HG02870 (cell line): ENCODE measurements at regions not wholly inside any gene's neighbourhood (a gene's known extent, or its start where the extent isn't known, plus 50 kb on each side); places are given as distances from the start of the nearest gene placed in this dataset.

Experiments
- ATAC-seq: cut with Tn5 transposase; IDR thresholded peaks from one replicate; pipeline ENCODE4 v1.9.1; 2021; ENCODE audit warnings: mild to moderate bottlenecking, moderate library complexity; ENCODE audit not compliant: unreplicated experiment

DNA sequence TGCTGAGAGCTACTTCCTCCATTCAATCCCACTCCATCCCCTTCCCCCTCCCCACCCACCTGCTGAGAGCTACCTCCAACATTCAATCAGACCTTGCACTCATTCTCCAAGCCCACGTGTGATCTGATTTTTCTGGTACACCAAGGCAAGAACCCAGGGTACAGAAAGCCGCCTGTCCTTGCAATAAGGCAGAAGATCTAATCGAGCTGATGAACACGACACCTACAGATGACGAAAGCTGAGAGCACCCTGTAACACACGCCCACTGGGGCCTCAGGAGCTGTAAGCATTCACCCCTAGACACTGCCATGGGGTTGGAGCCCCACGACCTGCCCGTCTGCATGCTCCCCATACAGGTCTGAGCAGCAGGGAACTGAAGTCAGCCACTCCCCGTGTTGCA is 58.3 kb downstream of the TRIML1 start:
- ATAC-seq: no peak

DNA sequence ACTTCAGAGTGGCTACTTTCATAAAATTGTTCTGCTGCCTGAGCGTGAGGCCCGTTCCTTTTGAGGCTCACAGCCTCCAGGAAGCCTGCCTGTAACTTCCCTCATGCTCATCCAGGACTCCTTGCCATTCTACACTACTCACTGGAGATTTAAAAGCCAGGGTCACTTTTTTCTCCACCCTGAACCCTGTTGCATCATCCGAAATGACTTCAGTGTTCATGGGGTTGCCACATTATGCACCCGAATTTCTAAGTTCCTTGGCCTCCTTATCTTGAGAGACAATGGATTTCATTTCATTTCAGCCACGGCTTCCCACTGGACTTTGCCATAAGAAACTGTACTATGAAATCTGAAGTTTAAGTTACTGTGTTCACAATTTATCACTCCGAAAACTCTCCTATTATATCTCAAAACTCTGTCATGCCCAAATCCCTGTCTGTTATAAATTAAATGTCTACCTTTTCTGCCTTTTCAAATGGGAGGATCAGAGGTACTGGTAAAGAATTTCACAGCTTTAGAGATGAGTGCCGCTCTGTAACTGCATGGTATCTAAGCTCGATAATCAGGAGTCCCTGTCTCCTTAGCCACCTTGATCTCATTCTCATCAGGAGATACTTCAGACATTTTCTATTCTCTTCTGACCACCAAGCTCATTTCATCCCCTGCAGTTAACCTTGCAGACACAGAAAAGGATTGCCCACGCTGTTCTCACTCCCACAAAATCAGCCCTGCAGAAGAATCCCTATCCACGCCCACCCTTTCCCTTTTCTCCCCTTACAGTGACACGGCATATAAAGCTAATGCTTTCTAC is 59.9 kb downstream of the TRIML1 start:
- ATAC-seq: no peak

DNA sequence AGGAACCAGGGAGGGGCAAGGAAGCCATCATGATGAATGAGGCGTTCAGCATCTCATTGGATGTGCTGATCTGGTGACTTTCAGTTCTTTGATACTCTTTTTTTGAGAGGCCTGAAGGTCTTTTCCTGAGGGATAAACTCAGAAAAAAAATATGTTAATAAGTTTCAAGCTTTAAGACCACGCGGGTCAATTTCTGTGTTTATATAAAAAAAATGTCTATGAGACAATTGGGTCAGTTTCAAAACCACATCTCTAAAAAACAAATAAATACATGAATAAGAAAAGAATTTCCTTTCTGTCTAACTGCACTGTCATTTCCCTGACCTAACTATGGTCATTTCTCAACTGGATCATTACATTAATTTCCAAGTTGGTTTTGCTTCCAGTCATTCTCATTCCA is 62.6 kb downstream of the TRIML1 start:
- no peak for ATAC-seq

DNA sequence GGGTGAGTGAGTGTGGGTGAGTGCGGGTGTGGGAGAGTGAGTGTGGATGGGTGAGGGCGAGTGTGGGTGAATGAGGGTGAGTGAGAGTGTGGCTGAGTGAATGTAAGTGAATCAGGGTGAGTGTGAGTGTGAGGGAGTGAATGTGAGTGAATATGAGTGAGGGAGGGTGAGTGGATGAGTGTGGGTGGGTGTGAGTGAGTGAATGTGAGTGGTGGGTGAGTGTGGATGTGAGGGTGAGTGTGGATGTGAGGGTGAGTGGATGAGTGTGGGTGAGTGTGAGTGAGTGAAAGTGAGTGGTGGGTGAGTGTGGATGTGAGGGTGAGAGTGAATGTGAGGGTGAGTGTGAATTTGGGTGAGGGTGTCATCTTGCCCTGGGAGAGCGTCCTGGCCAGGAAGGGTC is 67.5 kb downstream of the TRIML1 start:
- no peak for ATAC-seq

DNA sequence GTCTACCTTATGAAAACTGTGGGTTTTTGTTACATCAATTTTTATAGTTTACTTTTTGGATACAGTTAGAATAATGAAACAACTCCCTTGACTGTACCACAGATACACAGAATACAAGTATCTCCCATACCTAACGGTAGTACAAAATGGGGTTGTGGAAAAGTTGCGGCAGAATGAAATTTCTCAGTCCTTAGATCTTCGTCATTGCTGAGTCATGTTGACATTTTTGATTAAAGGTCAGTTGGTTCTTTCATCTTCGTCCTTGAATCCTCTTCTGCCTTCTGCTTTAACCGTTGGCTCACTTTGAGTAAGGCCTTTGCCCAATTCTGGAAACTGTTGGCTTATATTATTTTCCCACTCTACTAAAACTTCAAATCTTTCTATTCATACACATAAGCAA is 75.6 kb downstream of the TRIML1 start:
- no peak for ATAC-seq

DNA sequence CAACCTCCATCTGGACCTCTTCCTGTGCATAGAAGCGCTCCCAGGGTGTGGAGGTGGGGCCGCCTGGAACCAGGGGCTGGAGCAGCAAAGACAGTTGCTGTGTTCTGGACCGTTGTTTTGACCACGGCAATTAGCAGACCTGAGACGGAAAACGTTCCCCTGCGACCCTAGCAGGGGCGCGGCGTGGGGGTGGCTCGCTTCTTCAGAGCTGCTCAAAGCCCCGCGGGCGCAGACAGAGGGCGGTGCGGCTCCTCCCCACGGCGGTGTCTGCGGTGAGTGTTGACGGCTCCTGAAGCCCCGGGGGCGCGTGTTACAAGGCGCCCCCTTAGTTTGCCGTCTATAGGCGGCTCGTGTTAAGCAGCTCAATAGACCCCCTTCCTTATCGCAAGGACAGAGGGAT is 79.2 kb downstream of the TRIML1 start:
- ATAC-seq: no peak

DNA sequence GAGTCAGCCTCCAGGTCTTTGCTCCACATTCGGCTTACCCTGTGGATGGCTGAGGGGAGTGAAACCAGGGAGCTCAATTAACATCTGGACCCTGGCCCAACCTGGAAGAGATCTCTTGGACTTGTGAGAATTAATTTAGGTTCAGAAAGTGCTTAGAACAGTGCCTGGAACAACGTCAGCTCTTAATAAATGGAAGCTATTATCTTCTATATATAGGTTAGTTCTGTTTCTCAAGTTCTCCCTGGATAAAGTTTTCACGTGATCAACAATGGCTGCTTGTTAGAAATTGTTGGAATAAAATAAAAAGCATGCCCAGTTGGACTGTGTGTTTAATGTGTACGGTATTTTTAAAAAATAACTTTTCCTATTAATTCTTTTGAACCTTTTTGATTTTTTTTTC is 80.8 kb downstream of the TRIML1 start:
- ATAC-seq: no peak

DNA sequence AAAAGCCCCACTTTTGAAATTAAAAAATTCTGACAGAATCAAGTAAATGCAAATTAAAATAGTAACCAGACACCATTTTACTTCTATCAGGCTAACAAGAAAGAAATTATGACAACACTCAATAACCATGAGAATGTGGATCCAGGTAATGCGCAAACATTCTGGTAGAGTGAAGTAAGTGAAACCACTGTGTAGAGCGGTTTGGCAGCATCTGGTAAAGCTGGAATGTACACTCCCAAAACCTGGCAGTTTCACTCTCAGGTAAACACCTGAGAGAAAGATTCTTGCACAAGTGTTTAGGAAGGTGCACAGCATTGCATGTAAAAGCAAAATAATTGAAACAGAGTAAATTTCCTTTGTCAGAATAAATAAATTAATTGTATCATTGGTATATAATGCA is 81.8 kb downstream of the TRIML1 start:
- ATAC-seq: no peak

DNA sequence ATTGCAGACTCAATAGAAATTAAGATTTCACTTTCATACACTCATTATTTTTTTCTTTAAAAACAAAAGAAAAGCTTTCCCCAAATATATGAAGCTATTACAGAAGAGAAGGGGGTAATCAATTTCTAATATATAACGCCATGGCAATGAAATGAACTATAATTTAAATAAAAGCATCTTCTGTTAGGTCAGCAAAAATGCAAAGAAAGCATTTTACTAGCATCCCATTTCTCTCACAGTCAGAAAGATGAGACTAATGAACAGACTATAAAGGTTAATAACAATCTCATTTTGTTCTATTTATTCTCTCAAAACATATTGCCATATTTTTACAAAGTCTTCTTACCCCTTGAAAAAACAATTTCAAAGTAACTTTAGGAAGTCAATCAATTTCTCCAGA is 89.0 kb downstream of the TRIML1 start:
- ATAC-seq: no peak

DNA sequence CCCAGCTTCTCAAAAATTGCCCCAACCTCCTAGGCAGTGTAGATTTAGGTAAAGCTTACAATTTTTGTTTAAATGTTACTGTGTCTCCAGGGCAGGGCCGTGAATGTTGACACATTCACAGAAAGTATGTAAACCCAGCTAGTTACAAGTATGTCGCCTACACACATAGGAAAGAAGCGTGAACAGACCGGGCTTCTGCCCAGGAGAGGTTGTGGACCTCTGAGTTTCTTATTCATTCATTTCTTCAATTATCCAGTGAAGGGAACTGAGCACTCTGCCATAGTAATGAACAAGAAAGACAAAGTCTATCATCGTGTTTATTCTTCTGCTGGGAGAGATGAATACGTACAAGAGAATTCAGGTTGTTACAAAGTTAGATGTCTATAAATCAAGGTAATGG is 93.2 kb downstream of the TRIML1 start:
- no peak for ATAC-seq

DNA sequence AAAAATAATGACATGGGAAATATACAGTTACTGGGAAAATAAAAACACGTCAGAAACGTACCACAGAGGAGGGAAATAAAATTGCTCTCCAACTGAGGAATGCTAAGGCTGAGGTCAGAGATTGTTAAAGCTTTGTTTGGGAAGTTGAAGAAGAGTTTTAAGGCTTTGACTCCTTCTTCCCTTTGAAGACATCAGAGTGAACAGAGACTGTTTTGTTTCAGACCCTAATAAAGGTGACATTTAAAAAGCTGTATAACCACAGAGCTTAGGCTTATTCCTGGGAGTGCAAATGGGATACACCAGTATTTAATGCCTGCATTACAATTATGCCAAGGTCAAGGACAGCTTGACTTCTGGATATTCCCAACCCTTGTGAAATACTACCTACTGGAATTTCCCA is 102.8 kb downstream of the TRIML1 start:
- no peak for ATAC-seq

DNA sequence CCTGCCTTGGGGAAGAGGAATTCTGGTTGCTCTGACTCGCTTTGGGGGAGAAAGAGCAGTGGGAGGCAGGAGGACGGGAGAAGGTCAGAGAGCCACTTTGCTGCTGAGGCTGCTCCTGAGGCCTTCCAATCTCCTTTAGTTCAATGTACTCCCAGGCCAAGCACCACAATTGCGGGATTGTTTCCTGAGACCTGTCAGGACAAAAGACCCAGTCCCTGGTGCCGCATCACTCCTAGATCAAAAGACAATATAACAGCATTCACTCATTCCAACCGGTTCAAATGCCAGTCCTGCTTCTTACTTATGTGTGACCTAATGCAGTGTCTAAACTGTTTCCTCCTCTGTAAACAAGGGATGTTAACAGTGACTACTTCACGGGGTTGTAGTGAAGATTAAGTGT is 106.4 kb downstream of the TRIML1 start:
- ATAC-seq: no peak

DNA sequence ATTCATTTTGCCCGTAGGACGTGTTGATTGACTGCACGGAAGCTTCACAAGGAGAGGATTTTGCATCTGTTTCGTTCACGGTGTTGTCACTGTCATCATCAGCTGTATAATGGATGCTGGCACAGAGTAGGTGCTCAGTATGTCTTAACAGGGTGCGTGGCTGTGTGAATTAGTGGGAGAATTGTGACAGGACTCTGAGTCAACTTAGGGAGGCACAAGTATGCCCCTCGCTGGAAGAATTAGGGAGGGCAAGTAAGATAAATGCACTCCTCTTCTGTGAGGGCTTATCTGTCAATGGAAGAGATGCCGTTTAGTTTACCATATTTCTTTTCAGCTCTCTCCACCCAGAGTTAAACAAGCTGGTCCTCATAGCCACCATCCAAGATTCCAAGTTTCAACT is 107.2 kb downstream of the TRIML1 start:
- ATAC-seq: no peak

DNA sequence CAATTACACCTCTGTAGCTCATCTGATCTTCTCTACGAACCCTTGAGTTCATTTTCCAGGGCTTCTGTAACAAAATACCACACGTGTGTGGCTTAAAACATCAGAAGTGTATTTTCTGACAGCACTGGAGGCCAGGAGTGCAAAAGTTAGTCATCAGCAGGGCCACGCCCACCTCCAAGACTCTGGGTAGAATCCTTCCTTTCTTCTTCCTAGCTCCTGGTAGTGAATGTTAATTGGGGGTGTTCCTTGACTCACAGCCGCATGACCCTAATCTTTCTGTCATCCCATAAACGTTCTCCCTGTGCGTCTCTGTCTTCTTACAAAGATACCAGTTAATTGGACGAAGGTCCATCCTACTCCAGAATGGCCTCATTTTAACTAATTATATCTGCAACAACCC is 115.0 kb downstream of the TRIML1 start:
- ATAC-seq: no peak

DNA sequence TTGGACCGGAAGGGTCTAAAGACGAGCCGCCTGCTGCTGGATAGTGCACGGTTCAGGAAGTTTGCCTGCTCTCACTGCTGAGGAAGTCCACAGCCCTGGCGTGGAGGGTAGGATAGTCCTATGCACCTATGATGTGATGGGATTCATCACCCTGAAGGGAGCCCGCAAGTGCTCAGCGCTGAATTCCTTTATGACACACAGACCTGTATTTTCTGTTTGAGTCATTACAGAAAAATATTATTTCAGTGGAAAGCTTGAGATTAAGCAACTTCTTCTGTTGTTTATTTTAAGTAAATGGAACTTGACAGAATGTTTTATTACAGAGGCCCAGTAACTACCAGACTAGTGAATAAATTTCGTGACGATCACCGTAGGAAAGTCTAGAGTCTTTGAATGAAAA is 123.2 kb downstream of the TRIML1 start:
- no peak for ATAC-seq

DNA sequence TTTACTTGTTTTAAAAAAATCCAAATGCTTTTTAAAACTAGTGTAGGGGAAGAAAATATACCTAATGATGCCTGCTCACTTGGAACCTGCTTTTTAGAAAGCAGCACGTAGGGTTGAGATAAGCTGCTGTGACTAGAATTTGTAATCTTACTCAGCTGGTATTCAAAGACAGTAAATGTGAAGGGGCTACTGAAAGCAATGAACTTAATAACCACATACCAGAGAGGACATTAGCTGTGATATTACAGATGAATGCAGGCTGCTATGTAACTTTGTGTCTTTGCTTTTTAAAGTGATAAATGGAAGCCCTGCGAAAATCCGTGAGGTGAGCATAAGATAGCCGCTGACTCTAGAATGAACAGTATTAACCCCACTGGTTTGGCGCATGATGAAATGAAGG is 124.1 kb downstream of the TRIML1 start:
- no peak for ATAC-seq

DNA sequence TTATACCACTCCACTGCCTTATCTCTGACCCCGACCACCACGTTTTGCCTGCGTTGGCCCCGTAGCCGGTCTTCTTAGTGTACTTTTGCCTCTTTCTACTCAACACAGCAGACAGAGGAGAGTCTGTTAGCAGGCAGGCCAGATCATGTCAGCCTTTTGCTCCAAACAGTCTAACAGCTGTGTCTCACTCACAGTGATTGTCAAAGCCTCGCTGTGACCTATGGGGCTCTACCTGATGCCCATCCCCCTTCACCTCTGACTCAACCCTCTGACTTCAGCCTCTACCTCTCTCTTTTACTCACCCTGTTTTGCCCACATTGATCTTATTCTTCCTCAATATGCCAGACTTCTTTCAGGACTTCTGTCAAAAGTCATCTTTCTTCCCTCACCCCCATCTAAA is 127.1 kb downstream of the TRIML1 start:
- ATAC-seq: no peak

DNA sequence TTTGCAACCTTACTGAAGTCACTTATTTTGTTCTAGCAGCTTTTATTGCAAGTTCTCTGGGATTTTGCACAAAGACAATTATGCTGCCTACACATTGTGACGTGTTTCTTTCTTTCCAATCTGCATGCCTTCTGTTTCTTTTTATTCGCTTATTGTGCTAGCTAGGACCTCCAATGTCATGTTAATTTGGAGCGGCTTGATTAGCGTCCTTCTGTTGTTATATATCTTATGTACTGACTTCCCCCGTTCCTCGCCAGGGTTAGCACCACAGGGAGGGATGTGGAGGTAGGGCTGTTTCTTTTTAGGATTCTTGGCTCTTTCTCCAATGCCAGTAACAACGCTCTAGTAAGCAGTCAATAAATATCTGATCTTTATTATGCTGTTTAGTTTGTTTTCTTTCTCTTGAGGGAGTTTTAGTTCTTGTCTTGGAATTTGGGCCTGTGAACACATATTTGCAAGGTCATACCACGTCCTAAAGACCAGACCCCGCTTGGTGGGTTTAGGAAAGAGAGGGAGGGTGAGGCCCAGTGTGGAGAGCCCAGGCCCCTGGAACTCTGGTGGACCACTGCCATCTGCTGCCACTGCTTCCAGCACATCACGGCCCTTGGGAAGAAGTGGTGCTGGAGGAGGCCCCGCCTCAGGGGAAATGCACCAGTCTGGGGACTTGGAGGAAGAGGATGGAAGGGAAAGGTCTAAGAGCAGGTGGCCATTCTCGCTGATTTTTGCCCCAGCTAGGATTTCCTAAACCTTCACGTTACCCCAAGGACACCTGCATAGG is 129.1 kb downstream of the TRIML1 start:
- ATAC-seq: no peak

DNA sequence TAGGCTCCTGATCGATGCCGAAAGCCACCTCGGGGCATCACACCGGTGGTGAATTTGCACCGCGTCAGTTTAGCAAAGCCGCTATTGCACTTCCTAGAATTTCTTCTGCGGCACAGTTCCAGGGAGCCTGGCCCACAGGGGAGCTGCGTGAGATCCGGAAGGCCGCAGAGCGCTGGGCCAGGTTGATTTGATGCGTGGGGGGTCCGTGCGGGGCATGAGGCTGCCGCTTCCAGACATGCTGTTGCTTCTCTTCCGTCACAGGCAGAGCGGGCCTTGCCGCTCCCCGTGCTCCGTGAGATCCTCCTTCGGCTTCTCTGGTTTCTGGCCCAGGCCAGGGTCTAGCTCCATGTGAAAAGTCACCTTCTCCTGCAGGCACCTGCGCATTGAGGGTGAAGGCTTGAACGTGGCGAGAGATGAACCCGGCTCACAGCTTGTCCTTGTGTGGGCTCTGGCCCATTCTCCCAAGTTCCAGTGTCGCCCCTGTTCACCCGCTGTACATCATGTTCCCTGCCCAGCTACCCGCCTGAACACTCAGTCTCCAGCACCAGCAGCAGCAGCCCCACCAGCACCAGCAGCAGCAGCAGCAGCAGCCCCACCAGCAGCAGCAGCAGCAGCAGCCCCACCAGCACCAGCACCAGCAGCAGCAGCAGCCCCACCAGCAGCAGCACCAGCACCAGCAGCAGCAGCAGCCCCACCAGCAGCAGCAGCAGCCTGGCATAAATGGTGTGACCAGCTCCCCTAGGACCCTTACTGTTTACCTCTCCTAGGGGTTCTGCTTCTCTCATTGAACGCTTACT is 131.2 kb downstream of the TRIML1 start:
- no peak for ATAC-seq

DNA sequence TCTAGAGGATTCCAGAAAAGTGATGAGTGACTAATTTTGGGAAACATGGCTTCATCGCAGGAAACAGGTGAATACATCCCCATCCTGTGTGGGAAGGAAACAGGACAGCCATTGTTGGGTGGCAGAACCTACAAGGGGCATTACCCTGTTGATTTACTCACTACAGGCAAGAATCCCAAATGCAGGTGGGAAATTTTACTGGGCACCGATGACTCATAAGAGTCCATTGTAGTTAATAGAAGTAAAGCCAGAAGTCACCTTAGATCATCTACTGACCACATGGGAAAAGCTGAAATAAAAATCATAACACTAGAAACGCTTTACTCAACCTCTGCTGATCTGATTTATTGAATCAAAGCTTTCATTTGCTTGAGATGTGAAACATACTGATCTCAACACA is 136.4 kb downstream of the TRIML1 start:
- no peak for ATAC-seq

DNA sequence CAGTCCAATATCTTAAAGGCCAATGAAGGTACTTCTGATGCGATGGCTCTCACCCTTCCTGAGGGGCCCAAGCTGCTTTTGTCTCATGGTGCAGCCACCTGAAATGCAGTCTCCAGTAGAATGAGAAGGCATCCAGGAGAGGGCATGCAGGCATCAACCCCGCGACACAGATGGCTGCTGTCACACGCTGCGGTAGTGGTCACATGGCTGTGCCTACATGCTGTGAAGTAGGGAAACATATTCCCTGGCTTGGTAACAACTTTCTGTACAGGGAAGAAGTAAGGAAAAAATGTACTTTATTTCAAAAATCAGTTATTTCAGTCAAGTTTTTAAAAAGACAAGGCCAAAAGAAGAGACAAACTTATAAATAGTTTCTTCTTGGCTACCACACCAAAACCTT is 139.9 kb downstream of the TRIML1 start:
- ATAC-seq: no peak
